PC-3 (cell line): ENCODE measurements at regions not wholly inside any gene's neighbourhood (a gene's known extent, or its start where the extent isn't known, plus 50 kb on each side); places are given as distances from the start of the nearest gene placed in this dataset.
"Not testable (repeated sequence)": the region's sequence is repeated elsewhere in the genome, so short reads cannot be mapped to it uniquely, and the experiment has no call there.

Experiments
- ATAC-seq: fragments of 200-7000 bp; cut with Tn5 transposase; 2 replicates; pipeline ENCODE4 v1.9.1; 2020; ENCODE audit warnings: mild to moderate bottlenecking, moderate library complexity
- BruUV-seq: library from RNA; stranded (reverse); fragments of 400-500 nt; replicated peaks from 2 replicates; lab custom pipeline; 2021; lab: Mats Ljungman, UMichigan
- CTCF ChIA-PET: fragments of 300-600 bp; sonication (Branson Sonifier 250); formaldehyde crosslinking; loops from one replicate; lab custom pipeline; 2022; ENCODE audit warnings: antibody characterized with exemption; lab: Charles Lee
- POLR2A ChIA-PET: fragments of 300-600 bp; sonication (Branson Sonifier 250); formaldehyde crosslinking; loops from one replicate; lab custom pipeline; 2022; ENCODE audit warnings: antibody characterized with exemption; ENCODE audit not compliant: unreplicated experiment; lab: Charles Lee
- DNase-seq: peaks from one replicate; pipeline ENCODE4 v3.0.0-alpha.2; 2015
- H2AFZ ChIP-seq: fragments of 300-600 bp; sonication (generic); 2 replicates; pipeline ENCODE4 v1.6.0; 2016; ENCODE audit warnings: antibody characterized with exemption, low read length
- H3F3A ChIP-seq: fragments of 300-600 bp; sonication (generic); one replicate; pipeline ENCODE4 v1.6.0; 2017; ENCODE audit warnings: antibody characterized with exemption, low read length, control low read depth, mild to moderate bottlenecking; ENCODE audit not compliant: unreplicated experiment
- H3K27ac ChIP-seq: fragments of 300-600 bp; sonication (generic); 2 replicates; pipeline ENCODE4 v1.5.1; 2016; ENCODE audit warnings: mild to moderate bottlenecking, low read length
- H3K27me3 ChIP-seq: fragments of 300-600 bp; sonication (generic); 2 replicates; pipeline ENCODE4 v1.6.1; 2016; ENCODE audit warnings: low read length, mixed read lengths
- H3K36me3 ChIP-seq: fragments of 300-600 bp; sonication (generic); 2 replicates; pipeline ENCODE4 v1.6.1; 2016; ENCODE audit warnings: low read depth, mixed run types, low read length, mixed read lengths
- H3K4me1 ChIP-seq: fragments of 300-600 bp; sonication (generic); 2 replicates; pipeline ENCODE4 v1.5.1; 2016; ENCODE audit warnings: low read length; ENCODE audit not compliant: insufficient read depth
- H3K4me2 ChIP-seq: fragments of 300-600 bp; sonication (generic); 2 replicates; pipeline ENCODE4 v1.6.0; 2016; ENCODE audit warnings: low read length
- H3K4me3 ChIP-seq: fragments of 300-600 bp; sonication (generic); 2 replicates; pipeline ENCODE4 v1.5.1; 2016; ENCODE audit warnings: mild to moderate bottlenecking, low read length, mixed read lengths
- H3K79me2 ChIP-seq: fragments of 300-600 bp; sonication (generic); 2 replicates; pipeline ENCODE4 v1.6.1; 2017; ENCODE audit warnings: low read length, mixed read lengths
- H3K9ac ChIP-seq: fragments of 300-600 bp; sonication (generic); 2 replicates; pipeline ENCODE4 v1.6.0; 2016; ENCODE audit warnings: mild to moderate bottlenecking, low read length
- H3K9me2 ChIP-seq: fragments of 300-600 bp; sonication (generic); replicated peaks from 2 replicates; pipeline ENCODE4 v1.6.1; 2016; ENCODE audit warnings: mixed run types, low read length, mixed read lengths
- H3K9me3 ChIP-seq: fragments of 300-600 bp; sonication (generic); 2 replicates; pipeline ENCODE4 v1.6.1; 2016; ENCODE audit warnings: low read length, mixed read lengths
- H4K20me1 ChIP-seq: fragments of 300-600 bp; sonication (generic); 2 replicates; pipeline ENCODE4 v1.6.1; 2016; ENCODE audit warnings: low read length, mixed read lengths
- EZH2 ChIP-seq: fragments of 300-600 bp; sonication (generic); IDR thresholded peaks from one replicate; pipeline ENCODE4 v1.6.1; 2017; ENCODE audit warnings: antibody characterized with exemption, mild to moderate bottlenecking, low read length; ENCODE audit not compliant: unreplicated experiment
- EZH2phosphoT487 ChIP-seq: fragments of 300-600 bp; sonication (generic); IDR thresholded peaks from 2 replicates; pipeline ENCODE4 v1.6.1; 2018; ENCODE audit warnings: mild to moderate bottlenecking, antibody characterized with exemption, low read length, borderline replicate concordance
- intact Hi-C: fragments of 100-400 bp; cut with micrococcal nuclease; formaldehyde crosslinking; loops from 2 replicates; pipeline ENCODE4 v1.9.0; 2023
- TF ChIP-seq, protein P1 (sequence below): fragments of 300-600 bp; sonication (generic); conservative IDR thresholded peaks from 2 replicates; pipeline ENCODE4 v1.5.1; 2017; ENCODE audit warnings: antibody characterized with exemption, low read depth, mild to moderate bottlenecking, low read length

DNA sequence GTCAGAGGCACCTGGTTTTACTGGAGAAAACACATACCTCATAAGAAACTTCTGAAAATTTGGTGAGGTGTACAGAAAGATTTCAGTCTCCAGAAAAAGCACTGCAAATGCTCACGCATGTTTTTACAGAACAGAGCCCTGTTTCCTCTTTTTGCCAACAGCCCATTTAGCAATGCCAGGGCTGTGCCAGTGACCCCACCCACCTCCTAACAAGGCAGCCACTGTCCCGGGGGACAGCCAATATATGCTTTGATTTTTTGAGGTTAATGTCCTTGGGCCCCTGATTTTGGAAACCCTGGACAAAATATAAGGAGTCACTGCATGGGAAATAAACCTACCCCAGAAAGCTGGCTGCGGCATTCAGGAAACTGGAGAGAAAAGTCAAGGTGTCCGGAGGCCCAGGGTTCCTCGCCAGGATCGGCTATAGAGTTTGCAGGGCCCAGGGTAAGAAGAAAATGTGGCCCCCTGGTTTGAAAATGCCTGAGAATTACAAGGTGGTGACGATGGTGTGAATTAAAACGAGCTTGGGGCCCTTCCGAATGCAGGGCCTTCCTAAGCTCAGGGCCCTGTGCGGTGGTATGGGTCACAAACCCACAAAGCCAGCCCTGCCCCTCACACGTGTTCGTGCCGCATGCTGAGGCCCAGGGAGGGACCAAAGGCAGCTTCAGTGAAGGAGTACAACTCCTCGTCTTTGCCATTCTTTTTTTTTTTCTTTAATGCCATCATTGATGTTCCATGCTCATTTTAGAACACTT, 71.1 kb upstream of the WNT7B start:
- Histone ChIP-seq H3F3A (no peaks in the 10 kb centered on the region), H4K20me1 (no peaks in the 10 kb centered on the region), H3K4me2 (no peak overlapping the region), H3K9me2 (no peaks in the 10 kb centered on the region), H3K9me3 (no peaks in the 10 kb centered on the region), H3K9ac (no peak overlapping the region), H3K27me3 (no peaks in the 10 kb centered on the region), H2AFZ (no peak overlapping the region), H3K4me1 (peaks cover 39% of the 10 kb centered on the region), H3K27ac (no peak overlapping the region), H3K36me3 (no peaks in the 10 kb centered on the region), H3K79me2 (peaks cover 78% of the 10 kb centered on the region), H3K4me3 (no peak overlapping the region)
- DNase-seq (no peak), ATAC-seq (no peak)
- ChIA-PET POLR2A (no interaction called here), CTCF (no interaction called here)
- TF ChIP-seq EZH2phosphoT487: no peak
- no peak for TF ChIP-seq EZH2
- TF ChIP-seq, protein P1, sequence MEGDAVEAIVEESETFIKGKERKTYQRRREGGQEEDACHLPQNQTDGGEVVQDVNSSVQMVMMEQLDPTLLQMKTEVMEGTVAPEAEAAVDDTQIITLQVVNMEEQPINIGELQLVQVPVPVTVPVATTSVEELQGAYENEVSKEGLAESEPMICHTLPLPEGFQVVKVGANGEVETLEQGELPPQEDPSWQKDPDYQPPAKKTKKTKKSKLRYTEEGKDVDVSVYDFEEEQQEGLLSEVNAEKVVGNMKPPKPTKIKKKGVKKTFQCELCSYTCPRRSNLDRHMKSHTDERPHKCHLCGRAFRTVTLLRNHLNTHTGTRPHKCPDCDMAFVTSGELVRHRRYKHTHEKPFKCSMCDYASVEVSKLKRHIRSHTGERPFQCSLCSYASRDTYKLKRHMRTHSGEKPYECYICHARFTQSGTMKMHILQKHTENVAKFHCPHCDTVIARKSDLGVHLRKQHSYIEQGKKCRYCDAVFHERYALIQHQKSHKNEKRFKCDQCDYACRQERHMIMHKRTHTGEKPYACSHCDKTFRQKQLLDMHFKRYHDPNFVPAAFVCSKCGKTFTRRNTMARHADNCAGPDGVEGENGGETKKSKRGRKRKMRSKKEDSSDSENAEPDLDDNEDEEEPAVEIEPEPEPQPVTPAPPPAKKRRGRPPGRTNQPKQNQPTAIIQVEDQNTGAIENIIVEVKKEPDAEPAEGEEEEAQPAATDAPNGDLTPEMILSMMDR: no peak
- intact Hi-C loops: no loop called here
- BruUV-seq: no TSS peak

DNA sequence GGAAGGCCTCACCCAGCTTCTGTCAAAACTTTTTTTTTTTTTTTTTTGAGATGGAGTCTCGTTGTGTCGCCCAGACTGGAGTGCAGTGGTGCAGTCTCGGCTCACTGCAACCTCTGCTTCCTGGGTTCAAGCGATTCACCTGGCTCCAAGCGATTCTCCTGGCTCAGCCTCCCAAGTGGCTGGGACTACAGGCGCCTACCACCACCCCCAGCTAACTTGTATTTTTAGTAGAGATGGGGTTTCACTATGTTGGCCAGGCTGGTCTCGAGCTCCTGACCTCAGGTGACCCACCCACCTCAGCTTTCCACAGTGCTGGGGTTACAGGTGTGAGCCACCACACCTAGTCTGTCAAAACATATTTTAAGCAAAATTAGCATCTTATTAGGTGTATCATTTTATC, 71.7 kb upstream of the WNT7B start:
- ATAC-seq, H3K4me3 ChIP-seq, H3K9me2 ChIP-seq, POLR2A ChIA-PET, H3K27ac ChIP-seq, H3K36me3 ChIP-seq, H2AFZ ChIP-seq, DNase-seq, H3K27me3 ChIP-seq, CTCF ChIA-PET, intact Hi-C loops, H3F3A ChIP-seq, H3K4me2 ChIP-seq, BruUV-seq, H4K20me1 ChIP-seq, H3K9me3 ChIP-seq, H3K9ac ChIP-seq: not testable (repeated sequence)
- H3K4me1 ChIP-seq: peaks cover 37% of the 10 kb centered on the region
- peaks cover 77% of the 10 kb centered on the region for H3K79me2 ChIP-seq

DNA sequence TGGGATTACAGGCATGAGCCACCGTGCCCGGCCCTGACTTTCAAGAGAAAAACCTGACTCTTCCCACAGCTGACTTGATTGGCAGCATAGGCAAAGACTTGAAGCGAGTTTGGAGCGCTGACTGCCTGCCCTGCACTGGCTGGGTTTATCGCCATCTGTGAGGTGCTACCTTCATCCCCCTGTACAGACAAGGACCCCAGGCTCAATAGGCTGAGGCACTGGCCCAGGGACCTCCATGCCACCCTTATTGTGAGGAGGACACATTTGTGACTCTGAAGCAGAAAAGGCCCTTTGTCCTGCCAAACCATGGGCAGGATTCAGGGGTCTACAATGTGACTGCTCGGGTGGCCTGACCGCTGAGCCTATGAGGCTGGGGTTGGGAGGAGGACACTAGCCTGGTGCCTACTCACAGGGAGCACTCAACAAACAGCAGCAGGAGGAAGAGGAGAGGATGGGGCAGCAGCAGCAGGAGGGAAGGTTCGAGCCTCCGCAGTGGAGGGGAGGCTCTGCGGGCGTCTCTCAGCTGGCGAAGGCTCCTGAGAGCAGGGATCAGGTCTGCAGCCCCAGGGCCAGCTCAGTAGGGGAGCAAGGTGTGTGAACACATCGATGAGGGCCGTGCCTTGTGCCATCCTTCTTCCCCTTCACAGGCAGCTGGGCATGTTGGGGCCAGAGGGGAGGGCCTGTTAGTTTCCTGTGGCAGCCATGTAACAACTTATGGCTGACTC, 72.9 kb upstream of the WNT7B start:
- TF ChIP-seq EZH2phosphoT487 (no peak), EZH2 (no peak)
- TF ChIP-seq, protein P1: no peak
- Histone ChIP-seq H3K27me3 (no peaks in the 10 kb centered on the region), H3K9ac (no peak overlapping the region), H3F3A (peaks cover 2% of the 10 kb centered on the region), H3K9me2 (no peaks in the 10 kb centered on the region), H3K27ac (no peak overlapping the region), H3K4me3 (no peak overlapping the region), H3K36me3 (no peaks in the 10 kb centered on the region), H4K20me1 (no peaks in the 10 kb centered on the region), H3K4me1 (peaks cover 36% of the 10 kb centered on the region), H2AFZ (no peak overlapping the region), H3K79me2 (peaks cover 78% of the 10 kb centered on the region), H3K9me3 (no peaks in the 10 kb centered on the region), H3K4me2 (no peak overlapping the region)
- CTCF ChIA-PET: no interaction called here
- BruUV-seq: no TSS peak
- POLR2A ChIA-PET: no interaction called here
- DNase-seq: no peak
- intact Hi-C loops: loop anchor here (5.0 kb wide), 1 partner anchor 38 kb away; no protein-coding TSS in a partner anchor
- no peak for ATAC-seq
